ENCODE measurements at regions not wholly inside any gene's neighbourhood (a gene's known extent, or its start where the extent isn't known, plus 50 kb on each side); places are given as distances from the start of the nearest gene placed in this dataset.

DNA sequence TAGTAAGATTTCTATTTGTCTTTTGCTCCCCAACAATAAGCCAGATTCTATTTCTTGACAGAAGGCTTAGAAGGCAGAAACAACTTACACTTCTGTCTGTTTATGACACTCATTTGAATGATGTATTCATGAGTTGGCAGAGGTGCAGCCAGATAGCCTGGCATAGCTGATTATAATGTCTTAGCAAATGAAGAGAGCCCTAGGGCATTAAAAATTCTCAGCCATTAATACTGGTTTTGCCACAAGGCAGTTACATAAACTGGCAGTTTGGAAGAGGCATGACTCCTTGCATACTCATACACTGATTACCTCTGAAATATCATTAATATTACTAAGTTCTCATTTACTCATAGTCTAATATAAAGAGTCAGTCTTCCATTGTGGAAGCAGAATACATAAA lies 728.5 kb upstream of the NDST4 start:
- no peaks in the 10 kb centered on the region for H3K79me2 ChIP-seq (ENCODE audit: insufficient read depth, low read length)
- Mint-ChIP-seq H3K36me3 (no peaks in the 10 kb centered on the region), H3K4me1 (no peaks in the 10 kb centered on the region), H3K27me3 (ENCODE audit: low read depth in 3 of 3) (no peaks in the 10 kb centered on the region), H3K4me3 (no peak overlapping the region), H3K27ac (no peak overlapping the region), H3K9me3 (peaks cover 0 to 8% (median 3%) of the 10 kb centered on the region in 7 donors)
- no peak overlapping the region for H2AFZ ChIP-seq (ENCODE audit: insufficient read depth, low read depth, low read length, poor library complexity, severe bottlenecking)
- H4K20me1 ChIP-seq (ENCODE audit: insufficient read depth, low read length), result no peaks in the 10 kb centered on the region
- no peak for DNase-seq
- H3K36me3 ChIP-seq (replicated peaks in 1 of 2; ENCODE audit: control insufficient read depth in 1 of 2, insufficient read depth in 2 of 2, low read length in 2 of 2), result no peaks in the 10 kb centered on the region
- no peak overlapping the region for H3K9ac ChIP-seq (ENCODE audit: insufficient read depth, low read length, poor library complexity, severe bottlenecking)
- H3K9me3 ChIP-seq (replicated peaks in 1 of 2; ENCODE audit: control insufficient read depth in 1 of 2, insufficient read depth in 1 of 2, low read length in 2 of 2), result no peaks in the 10 kb centered on the region
- H3K4me3 ChIP-seq (replicated peaks in 1 of 3; ENCODE audit: low read depth in 2 of 3, low read length in 3 of 3), result no peak overlapping the region
- TF ChIP-seq, protein P1, sequence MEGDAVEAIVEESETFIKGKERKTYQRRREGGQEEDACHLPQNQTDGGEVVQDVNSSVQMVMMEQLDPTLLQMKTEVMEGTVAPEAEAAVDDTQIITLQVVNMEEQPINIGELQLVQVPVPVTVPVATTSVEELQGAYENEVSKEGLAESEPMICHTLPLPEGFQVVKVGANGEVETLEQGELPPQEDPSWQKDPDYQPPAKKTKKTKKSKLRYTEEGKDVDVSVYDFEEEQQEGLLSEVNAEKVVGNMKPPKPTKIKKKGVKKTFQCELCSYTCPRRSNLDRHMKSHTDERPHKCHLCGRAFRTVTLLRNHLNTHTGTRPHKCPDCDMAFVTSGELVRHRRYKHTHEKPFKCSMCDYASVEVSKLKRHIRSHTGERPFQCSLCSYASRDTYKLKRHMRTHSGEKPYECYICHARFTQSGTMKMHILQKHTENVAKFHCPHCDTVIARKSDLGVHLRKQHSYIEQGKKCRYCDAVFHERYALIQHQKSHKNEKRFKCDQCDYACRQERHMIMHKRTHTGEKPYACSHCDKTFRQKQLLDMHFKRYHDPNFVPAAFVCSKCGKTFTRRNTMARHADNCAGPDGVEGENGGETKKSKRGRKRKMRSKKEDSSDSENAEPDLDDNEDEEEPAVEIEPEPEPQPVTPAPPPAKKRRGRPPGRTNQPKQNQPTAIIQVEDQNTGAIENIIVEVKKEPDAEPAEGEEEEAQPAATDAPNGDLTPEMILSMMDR (IDR thresholded peaks at IDR 0.05), result no peak
- no peaks in the 10 kb centered on the region for H3K27me3 ChIP-seq (ENCODE audit: control insufficient read depth in 2 of 2, insufficient read depth in 2 of 2, low read length in 2 of 2)
- H3K4me1 ChIP-seq (ENCODE audit: control insufficient read depth in 1 of 2, insufficient read depth in 2 of 2, low read length in 2 of 2), result no peaks in the 10 kb centered on the region
- H3K27ac ChIP-seq (ENCODE audit: low read depth in 1 of 2, low read length in 2 of 2), result no peak overlapping the region
- intact Hi-C loops (cut with micrococcal nuclease), result no loop called here
- H3K4me2 ChIP-seq (replicated peaks; ENCODE audit: extremely low read depth, low read length, poor library complexity, severe bottlenecking), result no peak overlapping the region

DNA sequence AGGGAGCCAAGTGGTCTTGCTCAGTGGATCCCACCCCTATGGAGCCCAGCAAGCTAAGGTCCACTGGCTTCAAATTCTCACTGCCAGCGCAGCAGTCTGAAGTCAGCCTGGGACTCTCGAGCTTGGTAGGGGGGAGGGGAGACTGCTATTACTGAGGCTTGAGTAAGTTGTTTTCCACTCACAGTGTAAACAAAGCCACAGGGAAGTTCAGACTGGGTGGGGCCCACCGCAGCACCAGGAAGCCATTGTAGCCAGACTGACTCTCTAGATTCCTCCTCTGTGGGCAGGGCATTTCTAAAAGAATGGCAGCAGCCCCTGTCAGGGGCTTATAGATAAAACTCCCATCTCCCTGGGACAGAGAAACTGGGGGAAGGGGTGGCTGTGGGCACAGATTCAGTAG lies 721.0 kb upstream of the NDST4 start:
- no peak for DNase-seq
- no peak overlapping the region for H3K9ac ChIP-seq (ENCODE audit: insufficient read depth, low read length, poor library complexity, severe bottlenecking)
- H3K4me3 ChIP-seq (replicated peaks in 1 of 3; ENCODE audit: low read depth in 2 of 3, low read length in 3 of 3), result no peak overlapping the region
- 86% methylated on average over 1 of the region's 3 CpGs for WGBS (ENCODE audit: insufficient coverage)
- no peaks in the 10 kb centered on the region for H3K27me3 ChIP-seq (ENCODE audit: control insufficient read depth in 2 of 2, insufficient read depth in 2 of 2, low read length in 2 of 2)
- no peaks in the 10 kb centered on the region for H3K4me1 Mint-ChIP-seq
- no peaks in the 10 kb centered on the region for H3K79me2 ChIP-seq (ENCODE audit: insufficient read depth, low read length)
- H3K4me3 Mint-ChIP-seq, result no peak overlapping the region
- H4K20me1 ChIP-seq (ENCODE audit: insufficient read depth, low read length), result no peaks in the 10 kb centered on the region
- intact Hi-C loops (cut with micrococcal nuclease), result no loop called here
- H3K9me3 ChIP-seq (replicated peaks in 1 of 2; ENCODE audit: control insufficient read depth in 1 of 2, insufficient read depth in 1 of 2, low read length in 2 of 2), result peaks cover 0 to 7% of the 10 kb centered on the region in 2 donors
- no peak overlapping the region for H3K27ac ChIP-seq (ENCODE audit: low read depth in 1 of 2, low read length in 2 of 2)
- H3K27ac Mint-ChIP-seq, result no peak overlapping the region
- H3K36me3 Mint-ChIP-seq, result no peaks in the 10 kb centered on the region
- no peaks in the 10 kb centered on the region for H3K4me1 ChIP-seq (ENCODE audit: control insufficient read depth in 1 of 2, insufficient read depth in 2 of 2, low read length in 2 of 2)
- no peak overlapping the region for H3K4me2 ChIP-seq (replicated peaks; ENCODE audit: extremely low read depth, low read length, poor library complexity, severe bottlenecking)
- H3K27me3 Mint-ChIP-seq (ENCODE audit: low read depth in 3 of 3), result no peaks in the 10 kb centered on the region
- H3K9me3 Mint-ChIP-seq, result peaks cover 3 to 18% (median 11%) of the 10 kb centered on the region in 7 donors
- no peak overlapping the region for H2AFZ ChIP-seq (ENCODE audit: insufficient read depth, low read depth, low read length, poor library complexity, severe bottlenecking)
- H3K36me3 ChIP-seq (replicated peaks in 1 of 2; ENCODE audit: control insufficient read depth in 1 of 2, insufficient read depth in 2 of 2, low read length in 2 of 2), result no peaks in the 10 kb centered on the region
- TF ChIP-seq, protein P1 (IDR thresholded peaks at IDR 0.05), result no peak

Data from CD14-positive monocyte (primary cell).